ENCODE measurements at regions not wholly inside any gene's neighbourhood (a gene's known extent, or its start where the extent isn't known, plus 50 kb on each side); places are given as distances from the start of the nearest gene placed in this dataset.
"Not testable (repeated sequence)": the region's sequence is repeated elsewhere in the genome, so short reads cannot be mapped to it uniquely, and the experiment has no call there.

GRCh38 chr10:23657677-23658076, 218.8 kb downstream of the OTUD1 start:
- DNase-seq, result no peak

- not testable (repeated sequence) for DNase-seq
These were observed 233.0 kb downstream of the OTUD1 start for GRCh38 chr10:23671866-23672265.

GRCh38 chr10:23675585-23675984, 236.7 kb downstream of the OTUD1 start:
- no peak for DNase-seq

- DNase-seq, result no peak
These were observed 237.4 kb downstream of the OTUD1 start for GRCh38 chr10:23676296-23676695.

GRCh38 chr10:23686722-23687121, 247.8 kb downstream of the OTUD1 start:
- no peak for DNase-seq

- DNase-seq, result no peak
These were observed 253.9 kb downstream of the OTUD1 start for GRCh38 chr10:23692736-23693135.

GRCh38 chr10:23693501-23693901, 254.6 kb downstream of the OTUD1 start:
- peak; percentile 45 for DNase-seq

- DNase-seq, result peak; percentile 28
These were observed 255.1 kb downstream of the OTUD1 start for GRCh38 chr10:23693925-23694324.

- DNase-seq, result no peak
These were observed 255.6 kb downstream of the OTUD1 start for GRCh38 chr10:23694446-23694920.

- DNase-seq, result no peak
These were observed 256.3 kb downstream of the OTUD1 start for GRCh38 chr10:23694921-23695824.

GRCh38 chr10:23695825-23696420, 257.0 kb downstream of the OTUD1 start:
- DNase-seq, result no peak

- no peak for DNase-seq
These were observed 257.6 kb downstream of the OTUD1 start for GRCh38 chr10:23696476-23696875.

- peak; percentile 56 for DNase-seq
These were observed 264.1 kb downstream of the OTUD1 start for GRCh38 chr10:23702977-23703414.

GRCh38 chr10:23715363-23715762, 276.5 kb downstream of the OTUD1 start:
- no peak for DNase-seq

GRCh38 chr10:23717913-23718312, 279.0 kb downstream of the OTUD1 start:
- DNase-seq, result no peak

- no peak for DNase-seq
These were observed 280.1 kb downstream of the OTUD1 start for GRCh38 chr10:23718946-23719345.

GRCh38 chr10:23723796-23724195, 284.9 kb downstream of the OTUD1 start:
- no peak for DNase-seq

GRCh38 chr10:23725548-23725947, 286.7 kb downstream of the OTUD1 start:
- DNase-seq, result no peak

- DNase-seq, result no peak
These were observed 303.5 kb downstream of the OTUD1 start for GRCh38 chr10:23742368-23742767.

GRCh38 chr10:23742807-23743206, 303.9 kb downstream of the OTUD1 start:
- no peak for DNase-seq

GRCh38 chr10:23754179-23754578, 315.3 kb downstream of the OTUD1 start:
- no peak for DNase-seq

- no peak for DNase-seq
These were observed 316.1 kb downstream of the OTUD1 start for GRCh38 chr10:23754941-23755340.

- no peak for DNase-seq
These were observed 316.7 kb downstream of the OTUD1 start for GRCh38 chr10:23755556-23755955.

- DNase-seq, result no peak
These were observed 329.4 kb downstream of the OTUD1 start for GRCh38 chr10:23768281-23768680.
